Mesendoderm (in vitro differentiated cells): ENCODE measurements at regions not wholly inside any gene's neighbourhood (a gene's known extent, or its start where the extent isn't known, plus 50 kb on each side); places are given as distances from the start of the nearest gene placed in this dataset.
A peak's percentile ranks its signal among the peaks of the same experiment; 100 is the strongest.

Source experiments
- DNase-seq: peaks from one replicate; pipeline ENCODE4 v3.0.0; 2013
- H2AK5ac ChIP-seq: 2 replicates; pipeline ENCODE4 v1.6.1; 2013; ENCODE audit warnings: low read length, inconsistent platforms
- H2BK120ac ChIP-seq: 2 replicates; pipeline ENCODE4 v1.6.1; 2013; ENCODE audit warnings: low read depth, mild to moderate bottlenecking, low read length, moderate library complexity, mixed read lengths
- H2BK15ac ChIP-seq: replicated peaks from 2 replicates; pipeline ENCODE4 v1.6.1; 2013; ENCODE audit warnings: low read depth, mild to moderate bottlenecking, moderate library complexity
- H2BK5ac ChIP-seq: 2 replicates; pipeline ENCODE4 v1.6.1; 2013; ENCODE audit warnings: low read length, inconsistent platforms
- H3K18ac ChIP-seq: 2 replicates; pipeline ENCODE4 v1.6.1; 2013; ENCODE audit warnings: mild to moderate bottlenecking, low read length, mixed read lengths
- H3K23ac ChIP-seq: one replicate; pipeline ENCODE4 v1.6.1; 2013; ENCODE audit warnings: low read length
- H3K27ac ChIP-seq: 2 replicates; pipeline ENCODE4 v1.5.1; 2013; ENCODE audit warnings: low read depth, mild to moderate bottlenecking, inconsistent platforms, low read length, moderate library complexity
- H3K27me3 ChIP-seq: 2 replicates; pipeline ENCODE4 v1.6.1; 2013; ENCODE audit warnings: low read length, control low read depth, mild to moderate bottlenecking, inconsistent platforms; ENCODE audit not compliant: insufficient read depth, poor library complexity
- H3K36me3 ChIP-seq: 2 replicates; pipeline ENCODE4 v1.6.1; 2013; ENCODE audit warnings: low read length, inconsistent platforms; ENCODE audit not compliant: control insufficient read depth, insufficient read depth
- H3K4ac ChIP-seq: one replicate; pipeline ENCODE4 v1.6.1; 2013; ENCODE audit warnings: low read depth, mild to moderate bottlenecking, low read length, moderate library complexity
- H3K4me1 ChIP-seq: 2 replicates; pipeline ENCODE4 v1.6.1; 2013; ENCODE audit warnings: low read depth, low read length, inconsistent platforms; ENCODE audit not compliant: control insufficient read depth
- H3K4me2 ChIP-seq: 2 replicates; pipeline ENCODE4 v1.6.1; 2013; ENCODE audit warnings: low read length
- H3K4me3 ChIP-seq: 2 replicates; pipeline ENCODE4 v1.5.1; 2013; ENCODE audit warnings: mild to moderate bottlenecking, low read length
- H3K56ac ChIP-seq: one replicate; pipeline ENCODE4 v1.6.1; 2013; ENCODE audit warnings: low read length
- H3K79me1 ChIP-seq: 2 replicates; pipeline ENCODE4 v1.6.1; 2013; ENCODE audit warnings: low read length, inconsistent platforms
- H3K79me2 ChIP-seq: 2 replicates; pipeline ENCODE4 v1.6.1; 2013; ENCODE audit warnings: mild to moderate bottlenecking, low read length; ENCODE audit not compliant: control insufficient read depth, insufficient read depth
- H3K9ac ChIP-seq: 2 replicates; pipeline ENCODE4 v1.6.1; 2013; ENCODE audit warnings: low read length, inconsistent platforms
- H4K5ac ChIP-seq: one replicate; pipeline ENCODE4 v1.6.1; 2013; ENCODE audit warnings: low read length
- H4K8ac ChIP-seq: one replicate; pipeline ENCODE4 v1.6.1; 2013; ENCODE audit warnings: low read depth, mild to moderate bottlenecking, control low read depth, low read length, moderate library complexity
- WGBS: extraction: QIAGEN DNeasy Blood & Tissue Kit; methylation state at CpG from one replicate; pipeline ENCODE4 v1.1.7; 2013; ENCODE audit warnings: low lambda C conversion rate, missing lambda C conversion rate; ENCODE audit not compliant: insufficient coverage; ENCODE audit errors: extremely low coverage; 5-methylcytosine and 5-hydroxymethylcytosine counted together

DNA sequence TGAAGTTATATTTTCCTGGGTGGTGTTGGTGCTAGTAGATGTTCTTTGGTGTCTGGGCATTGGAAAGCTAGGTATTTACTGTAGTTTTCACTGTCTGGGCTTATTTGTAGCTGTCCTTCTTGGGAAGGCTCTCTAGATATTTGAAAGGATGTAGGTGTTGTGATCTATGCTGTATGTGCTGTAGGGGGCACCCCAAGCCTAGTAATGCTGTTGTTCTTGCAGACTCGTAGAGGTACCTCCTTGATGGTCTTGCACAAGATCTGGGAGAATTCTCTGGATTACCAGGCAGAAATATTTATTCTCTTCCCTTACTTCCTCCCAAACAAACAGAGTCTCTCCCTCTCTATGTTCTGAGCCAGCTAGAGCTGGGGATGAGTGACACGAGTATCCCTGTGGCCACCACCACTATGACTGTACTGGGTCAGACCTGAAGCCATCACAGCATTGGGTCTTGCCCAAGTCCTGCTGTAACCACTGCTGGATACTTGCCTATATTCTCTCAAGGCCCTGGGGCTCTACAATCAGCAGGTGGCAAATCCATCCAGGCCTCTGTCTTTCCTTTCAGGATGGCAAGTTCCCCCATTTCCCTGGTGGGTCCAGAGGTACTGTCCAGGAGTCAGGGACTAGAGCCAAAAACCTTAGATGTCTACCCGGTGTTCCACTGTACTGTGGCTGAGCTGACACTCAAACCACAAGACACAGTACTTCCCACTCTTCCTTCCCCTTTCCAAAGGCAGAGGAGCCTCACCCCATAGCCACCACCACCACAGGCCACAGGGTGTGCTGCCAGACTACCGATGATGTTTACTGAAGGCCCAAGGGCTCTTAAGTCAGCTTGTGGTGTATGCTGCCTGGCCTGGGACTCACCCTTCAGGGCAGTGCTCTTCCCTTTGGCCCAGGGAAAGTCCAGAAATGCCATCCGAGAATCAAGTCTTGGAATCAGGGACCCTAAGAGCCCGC, 195.2 kb upstream of the DPPA4 start:
- no peak overlapping the region for H4K5ac ChIP-seq

GRCh38 chr3:109545746-109546145, 208.4 kb upstream of the DPPA4 start:
- H3K56ac ChIP-seq = no peak overlapping the region
- H3K4me3 ChIP-seq = no peak overlapping the region
- no peak overlapping the region for H3K9ac ChIP-seq
- no peak overlapping the region for H4K8ac ChIP-seq
- no peaks in the 10 kb centered on the region for H3K79me2 ChIP-seq
- H3K36me3 ChIP-seq = no peaks in the 10 kb centered on the region
- H3K27ac ChIP-seq = no peak overlapping the region
- H3K79me1 ChIP-seq = no peaks in the 10 kb centered on the region
- no peak overlapping the region for H2BK120ac ChIP-seq
- no peaks in the 10 kb centered on the region for H3K27me3 ChIP-seq
- no peaks in the 10 kb centered on the region for H3K4me1 ChIP-seq
- DNase-seq = no peak
- no peak overlapping the region for H3K4ac ChIP-seq
- H3K23ac ChIP-seq = no peak overlapping the region
- WGBS = no CpG with 5 or more reads among the region's 10 CpGs
- H3K4me2 ChIP-seq = no peak overlapping the region
- H3K18ac ChIP-seq = no peak overlapping the region
- no peak overlapping the region for H2AK5ac ChIP-seq
- H2BK5ac ChIP-seq = no peak overlapping the region
- no peak overlapping the region for H2BK15ac ChIP-seq
- H4K5ac ChIP-seq = no peak overlapping the region

More for the DNA sequence above, 195.2 kb upstream of the DPPA4 start:
- Histone ChIP-seq H3K23ac (no peak overlapping the region), H3K79me2 (no peaks in the 10 kb centered on the region), H3K27ac (no peak overlapping the region), H3K4ac (no peak overlapping the region), H3K27me3 (no peaks in the 10 kb centered on the region), H3K79me1 (no peaks in the 10 kb centered on the region), H4K8ac (no peak overlapping the region), H3K4me2 (no peak overlapping the region), H2BK5ac (no peak overlapping the region), H3K4me1 (no peaks in the 10 kb centered on the region), H2AK5ac (no peak overlapping the region), H3K18ac (no peak overlapping the region), H3K4me3 (no peak overlapping the region), H3K9ac (no peak overlapping the region), H2BK15ac (no peak overlapping the region), H2BK120ac (no peak overlapping the region), H3K56ac (no peak overlapping the region), H3K36me3 (no peaks in the 10 kb centered on the region)
- DNase-seq = peak; percentile 88
- no CpG with 5 or more reads among the region's 6 CpGs for WGBS

GRCh38 chr3:109548192-109548938, 211.0 kb upstream of the DPPA4 start:
- Histone ChIP-seq H2BK15ac (no peak overlapping the region), H4K8ac (no peak overlapping the region), H3K79me2 (no peaks in the 10 kb centered on the region), H3K23ac (no peak overlapping the region), H2AK5ac (no peak overlapping the region), H3K36me3 (no peaks in the 10 kb centered on the region), H2BK5ac (no peak overlapping the region), H3K79me1 (no peaks in the 10 kb centered on the region), H3K27me3 (no peaks in the 10 kb centered on the region), H3K4me2 (no peak overlapping the region), H3K27ac (no peak overlapping the region), H3K9ac (no peak overlapping the region), H2BK120ac (no peak overlapping the region), H3K4me3 (no peak overlapping the region), H3K4me1 (no peaks in the 10 kb centered on the region), H3K56ac (no peak overlapping the region), H4K5ac (no peak overlapping the region), H3K18ac (no peak overlapping the region), H3K4ac (no peak overlapping the region)
- WGBS = no CpG with 5 or more reads among the region's 1 CpG
- no peak for DNase-seq

DNA sequence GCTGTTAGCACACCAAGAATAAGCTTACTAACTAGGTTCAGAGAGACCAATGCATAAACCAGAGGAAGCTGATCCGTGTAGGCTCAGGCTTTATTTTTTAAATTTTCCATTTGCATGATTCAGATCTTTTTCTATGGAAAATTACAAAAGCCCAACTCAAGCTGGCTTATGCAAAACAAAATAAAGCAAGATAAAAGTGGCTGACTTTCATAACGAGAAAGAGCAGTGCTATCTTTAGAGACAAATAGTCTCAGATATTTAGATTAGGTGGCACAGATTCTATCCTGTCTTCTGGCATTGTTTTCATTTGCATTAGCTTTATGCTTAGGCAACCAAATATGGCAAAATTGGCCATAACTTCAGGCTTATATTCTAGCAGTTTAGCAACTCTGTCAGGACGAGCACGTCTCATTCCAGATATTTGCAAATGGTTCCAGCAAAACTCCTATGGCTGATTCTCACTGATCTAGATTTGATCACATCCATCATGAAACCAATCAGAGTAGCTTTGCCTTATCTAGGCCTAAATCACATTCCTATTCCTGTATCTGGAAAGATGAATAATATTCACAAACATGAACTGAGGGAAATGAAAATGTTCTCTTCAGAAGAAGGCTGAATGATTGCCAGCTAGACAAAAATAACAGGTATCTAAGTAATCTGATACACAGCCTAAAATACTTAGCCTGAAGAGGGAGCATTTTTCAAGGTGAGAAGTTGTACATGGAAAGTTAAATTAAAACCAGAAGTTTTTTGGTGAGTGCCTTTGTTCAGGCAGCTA, 216.4 kb upstream of the DPPA4 start:
- H3K27me3 ChIP-seq = no peaks in the 10 kb centered on the region
- no peak overlapping the region for H3K23ac ChIP-seq
- H2BK120ac ChIP-seq = no peak overlapping the region
- no peak overlapping the region for H4K8ac ChIP-seq
- no peak overlapping the region for H3K4ac ChIP-seq
- H2BK15ac ChIP-seq = no peak overlapping the region
- H3K4me2 ChIP-seq = no peak overlapping the region
- no peaks in the 10 kb centered on the region for H3K4me1 ChIP-seq
- no peak overlapping the region for H3K4me3 ChIP-seq
- H3K79me2 ChIP-seq = no peaks in the 10 kb centered on the region
- H3K27ac ChIP-seq = no peak overlapping the region
- DNase-seq = no peak
- no peak overlapping the region for H4K5ac ChIP-seq
- H3K18ac ChIP-seq = no peak overlapping the region
- no peaks in the 10 kb centered on the region for H3K79me1 ChIP-seq
- no CpG with 5 or more reads among the region's 4 CpGs for WGBS
- H3K36me3 ChIP-seq = no peaks in the 10 kb centered on the region
- H3K56ac ChIP-seq = no peak overlapping the region
- no peak overlapping the region for H2BK5ac ChIP-seq
- no peak overlapping the region for H2AK5ac ChIP-seq
- no peak overlapping the region for H3K9ac ChIP-seq

DNA sequence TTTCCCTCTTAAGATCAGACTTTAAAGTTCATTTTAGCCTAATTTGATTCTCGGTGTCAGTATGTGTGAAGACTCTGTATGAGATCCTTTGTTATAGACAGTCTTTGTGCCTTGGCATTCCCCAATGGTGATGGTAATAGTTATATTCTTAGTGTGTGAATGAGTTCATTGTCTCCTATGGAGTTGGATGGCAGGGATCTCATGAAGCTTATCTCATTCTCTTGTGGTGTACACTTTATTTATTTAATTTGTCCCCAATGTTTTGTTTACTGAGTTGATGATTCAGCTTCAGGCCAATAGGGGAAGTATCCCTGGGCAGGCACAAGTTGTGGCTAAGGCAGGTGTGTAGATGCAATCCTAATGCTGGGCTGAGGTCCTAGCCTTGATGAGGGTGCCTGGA, 222.0 kb upstream of the DPPA4 start:
- Histone ChIP-seq H3K79me2 (no peaks in the 10 kb centered on the region), H3K36me3 (no peaks in the 10 kb centered on the region), H4K8ac (no peak overlapping the region), H3K56ac (no peak overlapping the region), H3K4ac (no peak overlapping the region), H3K4me2 (no peak overlapping the region), H3K23ac (no peak overlapping the region), H3K4me3 (no peak overlapping the region), H3K27ac (no peak overlapping the region), H2AK5ac (no peak overlapping the region), H3K18ac (no peak overlapping the region), H3K27me3 (no peaks in the 10 kb centered on the region), H2BK5ac (no peak overlapping the region), H3K4me1 (no peaks in the 10 kb centered on the region), H3K79me1 (no peaks in the 10 kb centered on the region), H2BK15ac (no peak overlapping the region), H2BK120ac (no peak overlapping the region), H3K9ac (no peak overlapping the region), H4K5ac (no peak overlapping the region)
- no CpG with 5 or more reads among the region's 1 CpG for WGBS
- DNase-seq = no peak
